Fibroblast of the aortic adventitia (primary cell): ENCODE measurements at regions not wholly inside any gene's neighbourhood (a gene's known extent, or its start where the extent isn't known, plus 50 kb on each side); places are given as distances from the start of the nearest gene placed in this dataset.

Experiments used
- DNase-seq: peaks from one replicate; pipeline ENCODE4 v3.0.0-alpha.2; 2010; ENCODE audit warnings: low read depth
- H3K4me3 ChIP-seq: 2 replicates; pipeline ENCODE4 v1.5.1; 2011; ENCODE audit warnings: low read depth, mild to moderate bottlenecking, control low read depth, low read length, moderate library complexity
- CTCF ChIP-seq: IDR thresholded peaks from 2 replicates; pipeline ENCODE4 v1.5.1; 2011; ENCODE audit warnings: mild to moderate bottlenecking, low read length, control low read depth, inconsistent platforms; ENCODE audit not compliant: insufficient read depth

DNA sequence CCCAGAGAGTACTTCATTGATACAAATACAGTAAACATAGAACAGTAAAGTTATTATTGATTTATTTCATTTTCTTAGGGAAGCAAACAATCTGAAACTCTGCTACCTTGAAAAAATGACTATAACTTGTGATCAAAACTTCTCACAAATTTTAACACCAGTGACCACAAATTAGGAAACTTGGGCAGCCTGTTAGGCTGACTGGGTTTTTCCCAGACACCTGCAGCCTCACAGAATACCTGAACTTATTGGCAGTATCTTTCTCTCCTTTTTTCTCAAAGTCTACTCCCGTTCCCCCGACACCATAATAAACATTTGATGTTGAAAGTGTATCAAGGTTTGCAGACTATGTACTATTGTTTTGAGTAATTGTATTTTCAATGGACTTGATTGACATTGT is 360.5 kb downstream of the LMO7 start:
- no peak for TF ChIP-seq CTCF
- H3K4me3 ChIP-seq, result no peak overlapping the region
- no peak for DNase-seq

DNA sequence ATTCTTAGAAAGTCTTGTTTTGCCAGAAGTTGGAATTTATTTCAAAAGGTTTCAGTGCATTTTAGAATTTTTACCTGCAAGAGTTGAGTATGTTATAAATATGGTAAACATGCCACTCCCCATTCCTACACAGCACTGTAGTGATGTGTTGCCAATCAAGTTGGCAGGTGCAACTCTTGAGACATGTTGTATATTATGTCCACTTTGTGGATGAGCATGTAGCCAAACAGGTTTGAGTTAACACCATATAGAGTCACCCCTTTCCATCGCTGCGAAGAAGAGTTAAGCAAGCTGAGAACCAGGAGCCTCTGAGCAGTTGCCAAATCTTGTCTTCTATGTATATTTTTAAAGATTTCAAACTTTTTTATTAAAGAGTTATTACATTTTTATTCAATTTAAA is 359.8 kb downstream of the LMO7 start:
- no peak overlapping the region for H3K4me3 ChIP-seq
- no peak for DNase-seq
- no peak for TF ChIP-seq CTCF

GRCh38 chr13:75993823-75994222 is 357.7 kb downstream of the LMO7 start:
- no peak for DNase-seq
- TF ChIP-seq CTCF, result no peak
- H3K4me3 ChIP-seq, result no peak overlapping the region

DNA sequence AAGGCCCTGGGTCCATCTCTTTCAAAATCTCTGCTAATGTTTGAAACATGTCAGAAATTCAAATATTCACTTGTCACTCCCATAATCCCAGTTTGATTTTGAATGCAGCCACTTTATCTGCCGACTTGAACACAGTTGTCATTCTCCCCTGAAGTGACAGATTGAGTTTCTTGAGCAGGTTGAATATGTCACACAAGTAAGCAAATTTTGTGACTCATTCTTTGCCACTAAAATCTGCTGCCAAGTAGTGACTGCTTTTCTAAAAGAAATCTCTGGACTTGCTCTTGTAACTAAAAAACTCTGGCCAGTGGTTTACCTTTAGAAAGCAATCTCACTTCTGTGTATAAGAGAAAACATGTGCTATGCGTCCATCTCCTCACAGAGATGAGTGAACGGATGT is 357.1 kb downstream of the LMO7 start:
- TF ChIP-seq CTCF, result no peak
- no peak for DNase-seq
- no peak overlapping the region for H3K4me3 ChIP-seq

DNA sequence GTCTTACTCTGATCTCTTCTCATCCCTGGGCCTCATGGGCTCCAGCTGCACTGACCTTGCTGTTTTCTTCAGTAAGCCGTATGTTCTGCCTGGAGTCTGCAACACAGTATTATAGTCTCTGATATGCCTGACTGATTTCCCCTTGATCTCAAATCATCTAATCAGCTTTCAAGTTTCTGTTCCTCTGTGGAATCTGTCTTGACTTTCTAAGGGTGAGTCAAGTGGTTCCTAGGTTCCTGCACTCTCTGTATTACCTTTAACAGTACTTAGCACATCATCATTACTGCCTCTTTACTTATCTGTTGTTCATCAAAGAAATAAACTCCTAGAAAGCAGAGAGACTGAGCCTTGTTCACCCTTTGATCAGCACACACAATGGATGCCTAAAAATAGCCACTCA is 350.7 kb downstream of the LMO7 start:
- no peak for TF ChIP-seq CTCF
- DNase-seq, result no peak
- no peak overlapping the region for H3K4me3 ChIP-seq

GRCh38 chr13:75985132-75985531 is 349.0 kb downstream of the LMO7 start:
- no peak for TF ChIP-seq CTCF
- no peak overlapping the region for H3K4me3 ChIP-seq
- peak; percentile 7 for DNase-seq

DNA sequence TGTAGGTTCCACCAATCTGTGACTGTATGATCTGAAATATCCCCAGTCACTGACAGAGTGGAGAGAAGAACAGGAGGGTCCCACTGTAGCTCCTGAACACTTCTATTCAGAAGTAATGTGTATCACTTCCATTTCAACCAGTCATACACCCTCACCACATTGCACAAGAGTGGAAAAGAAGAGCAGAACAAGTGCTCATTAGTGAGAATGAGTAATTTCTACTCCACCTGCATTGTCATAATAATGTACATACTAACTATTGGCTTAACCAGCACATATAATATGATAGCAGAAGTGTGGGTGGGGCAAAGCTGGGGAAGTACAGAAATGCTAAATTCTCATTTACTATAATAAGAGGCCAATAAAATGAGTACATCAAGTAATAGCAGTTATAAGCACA is 342.7 kb downstream of the LMO7 start:
- no peak for TF ChIP-seq CTCF
- no peak for DNase-seq
- no peak overlapping the region for H3K4me3 ChIP-seq
